GM12892 (cell line): ENCODE measurements at regions not wholly inside any gene's neighbourhood (a gene's known extent, or its start where the extent isn't known, plus 50 kb on each side); places are given as distances from the start of the nearest gene placed in this dataset.

Experiments used
- POLR2A ChIP-seq: IDR thresholded peaks from 2 replicates; pipeline ENCODE4 v1.6.1; 2011; ENCODE audit warnings: low read depth, low read length, control low read depth
- POLR2AphosphoS5 ChIP-seq: IDR thresholded peaks from 2 replicates; pipeline ENCODE4 v1.6.1; 2011; ENCODE audit warnings: low read depth, low read length, control low read depth

DNA sequence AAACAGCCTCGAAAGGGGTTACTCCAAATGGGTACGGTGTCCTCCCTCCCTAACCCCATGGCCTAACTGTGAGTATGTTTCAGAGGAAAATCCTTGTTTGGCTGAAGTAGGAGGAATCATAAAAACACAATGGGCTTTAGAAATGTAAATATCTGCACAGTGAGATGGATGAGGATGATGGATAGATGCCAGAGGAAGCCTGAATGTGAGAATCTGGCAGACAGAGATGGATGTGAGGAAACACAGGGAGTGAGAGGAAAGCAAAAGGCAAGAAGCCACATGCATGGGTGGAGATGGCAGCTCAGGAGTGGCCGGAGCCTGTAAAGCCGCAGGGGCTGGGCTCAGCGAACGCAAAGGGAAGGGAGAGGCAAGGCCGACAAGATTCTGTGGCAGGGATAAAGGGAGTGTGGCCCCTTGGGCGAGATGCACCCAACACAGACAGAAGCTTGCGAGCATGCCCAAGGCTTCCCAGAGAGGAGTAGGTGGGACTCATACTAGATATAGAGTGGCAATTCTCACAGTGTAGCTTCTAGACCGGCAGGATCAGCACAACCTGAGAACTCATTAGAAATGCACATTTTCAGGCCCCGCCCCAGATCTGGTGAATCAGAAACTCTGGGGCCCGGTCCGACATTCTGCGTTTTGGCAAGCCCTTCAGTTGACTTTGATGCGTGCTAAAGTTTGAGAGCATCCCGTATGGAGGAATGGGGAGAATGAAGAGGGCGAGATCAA is 237.3 kb upstream of the CADM1 start:
- no peak for TF ChIP-seq POLR2AphosphoS5
- no peak for TF ChIP-seq POLR2A
